ENCODE measurements at regions not wholly inside any gene's neighbourhood (a gene's known extent, or its start where the extent isn't known, plus 50 kb on each side); places are given as distances from the start of the nearest gene placed in this dataset.

GRCh38 chr16:48881272-48881671 is 271.3 kb upstream of the N4BP1 start:
- TF ChIP-seq CTCF (IDR thresholded peaks at IDR 0.05): no peak
- TF ChIP-seq SIN3A (IDR thresholded peaks at IDR 0.05; ENCODE audit: borderline replicate concordance, insufficient read depth, low read depth, low read length): no peak
- TF ChIP-seq, protein P1, sequence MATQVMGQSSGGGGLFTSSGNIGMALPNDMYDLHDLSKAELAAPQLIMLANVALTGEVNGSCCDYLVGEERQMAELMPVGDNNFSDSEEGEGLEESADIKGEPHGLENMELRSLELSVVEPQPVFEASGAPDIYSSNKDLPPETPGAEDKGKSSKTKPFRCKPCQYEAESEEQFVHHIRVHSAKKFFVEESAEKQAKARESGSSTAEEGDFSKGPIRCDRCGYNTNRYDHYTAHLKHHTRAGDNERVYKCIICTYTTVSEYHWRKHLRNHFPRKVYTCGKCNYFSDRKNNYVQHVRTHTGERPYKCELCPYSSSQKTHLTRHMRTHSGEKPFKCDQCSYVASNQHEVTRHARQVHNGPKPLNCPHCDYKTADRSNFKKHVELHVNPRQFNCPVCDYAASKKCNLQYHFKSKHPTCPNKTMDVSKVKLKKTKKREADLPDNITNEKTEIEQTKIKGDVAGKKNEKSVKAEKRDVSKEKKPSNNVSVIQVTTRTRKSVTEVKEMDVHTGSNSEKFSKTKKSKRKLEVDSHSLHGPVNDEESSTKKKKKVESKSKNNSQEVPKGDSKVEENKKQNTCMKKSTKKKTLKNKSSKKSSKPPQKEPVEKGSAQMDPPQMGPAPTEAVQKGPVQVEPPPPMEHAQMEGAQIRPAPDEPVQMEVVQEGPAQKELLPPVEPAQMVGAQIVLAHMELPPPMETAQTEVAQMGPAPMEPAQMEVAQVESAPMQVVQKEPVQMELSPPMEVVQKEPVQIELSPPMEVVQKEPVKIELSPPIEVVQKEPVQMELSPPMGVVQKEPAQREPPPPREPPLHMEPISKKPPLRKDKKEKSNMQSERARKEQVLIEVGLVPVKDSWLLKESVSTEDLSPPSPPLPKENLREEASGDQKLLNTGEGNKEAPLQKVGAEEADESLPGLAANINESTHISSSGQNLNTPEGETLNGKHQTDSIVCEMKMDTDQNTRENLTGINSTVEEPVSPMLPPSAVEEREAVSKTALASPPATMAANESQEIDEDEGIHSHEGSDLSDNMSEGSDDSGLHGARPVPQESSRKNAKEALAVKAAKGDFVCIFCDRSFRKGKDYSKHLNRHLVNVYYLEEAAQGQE (IDR thresholded peaks at IDR 0.05; ENCODE audit: insufficient read depth in 1 of 2, low read depth in 2 of 2, low read length in 1 of 2): no peak

Measured in Panc1 (cell line).